GM12874 (cell line): ENCODE measurements at regions not wholly inside any gene's neighbourhood (a gene's known extent, or its start where the extent isn't known, plus 50 kb on each side); places are given as distances from the start of the nearest gene placed in this dataset.

Experiments used
- CTCF ChIP-seq: IDR thresholded peaks from 2 replicates; pipeline ENCODE4 v1.5.1; 2011; ENCODE audit warnings: low read depth, mild to moderate bottlenecking, control low read depth, low read length, moderate library complexity; ENCODE audit not compliant: insufficient read depth

GRCh38 chr5:67964619-67965018 lies 250.9 kb upstream of the PIK3R1 start:
- TF ChIP-seq CTCF, result no peak

GRCh38 chr5:67963789-67964519 lies 251.6 kb upstream of the PIK3R1 start:
- no peak for TF ChIP-seq CTCF

GRCh38 chr5:67960939-67961338 lies 254.6 kb upstream of the PIK3R1 start:
- no peak for TF ChIP-seq CTCF

- no peak for TF ChIP-seq CTCF
Observed at GRCh38 chr5:67957374-67957773, 258.2 kb upstream of the PIK3R1 start.

- TF ChIP-seq CTCF, result no peak
Observed at GRCh38 chr5:67954351-67954750, 261.2 kb upstream of the PIK3R1 start.

- no peak for TF ChIP-seq CTCF
Observed at GRCh38 chr5:67942421-67942820, 273.1 kb upstream of the PIK3R1 start.

GRCh38 chr5:67941614-67942401 lies 273.7 kb upstream of the PIK3R1 start:
- no peak for TF ChIP-seq CTCF
